B cell (primary cell): ENCODE measurements at regions not wholly inside any gene's neighbourhood (a gene's known extent, or its start where the extent isn't known, plus 50 kb on each side); places are given as distances from the start of the nearest gene placed in this dataset.

Experiments used
- ATAC-seq: fragments of 200-7000 bp; cut with Tn5 transposase; one replicate; pipeline ENCODE4 v1.10.0; 2021; ENCODE audit warnings: low read depth, mild to moderate bottlenecking, moderate number of reproducible peaks, moderate library complexity
- CTCF ChIA-PET: fragments of 350-600 bp; sonication (Branson Sonifier 250); formaldehyde crosslinking; loops from one replicate; lab custom pipeline; 2021; ENCODE audit warnings: antibody characterized with exemption, inconsistent platforms; lab: Charles Lee
- POLR2A ChIA-PET: fragments of 350-600 bp; sonication (Branson Sonifier 250); formaldehyde crosslinking; loops from one replicate; lab custom pipeline; 2021; ENCODE audit warnings: antibody characterized with exemption; lab: Charles Lee
- DNase-seq: peaks from one replicate; pipeline ENCODE4 v3.0.0; 2013
- H2AFZ ChIP-seq: 2 replicates; pipeline ENCODE4 v1.6.1; 2012; ENCODE audit warnings: mild to moderate bottlenecking, low read depth, low read length; ENCODE audit not compliant: insufficient read depth, poor library complexity, severe bottlenecking
- H3K27ac ChIP-seq, 2 donors: 1 replicate in 1 of 2; 2 replicates in 1 of 2; pipeline ENCODE4 v1.5.1; 2012 to 2013; ENCODE audit warnings: low read length in 2 of 2, mild to moderate bottlenecking in 2 of 2, moderate library complexity in 1 of 2
- H3K27me3 ChIP-seq, 4 experiments: fragments of 200-600 bp in 1 of 4; sonication (generic) in 1 of 4; replicated peaks in 1 of 4; 1 replicate in 2 of 4; 2 replicates in 2 of 4; pipeline versions ENCODE4 v1.6.1 to v1.7.0; 2013 to 2016; ENCODE audit warnings: low read length in 3 of 4, mild to moderate bottlenecking in 2 of 4, mixed read lengths in 1 of 4, moderate library complexity in 1 of 4; ENCODE audit not compliant: insufficient read depth in 4 of 4, control insufficient read depth in 3 of 4; ENCODE audit errors: control extremely low read depth in 1 of 4
- H3K36me3 ChIP-seq, 2 experiments: replicated peaks in 1 of 2; 1 replicate in 1 of 2; 2 replicates in 1 of 2; pipeline versions ENCODE4 v1.6.1 to v1.7.1; 2013; ENCODE audit warnings: low read length in 1 of 2; ENCODE audit not compliant: insufficient read depth in 2 of 2, control insufficient read depth in 1 of 2; ENCODE audit errors: control extremely low read depth in 1 of 2, extremely low read depth in 1 of 2
- H3K4me1 ChIP-seq, 2 donors: fragments of 200-600 bp in 1 of 2; sonication (generic) in 1 of 2; 1 replicate in 1 of 2; 2 replicates in 1 of 2; pipeline versions ENCODE4 v1.5.1 to v1.6.1; 2013 to 2017; ENCODE audit warnings: low read length in 2 of 2; ENCODE audit not compliant: control insufficient read depth in 2 of 2, insufficient read depth in 2 of 2
- H3K4me2 ChIP-seq: replicated peaks from 2 replicates; pipeline ENCODE3; 2012; ENCODE audit warnings: mild to moderate bottlenecking, low read depth, low read length; ENCODE audit not compliant: poor library complexity, severe bottlenecking
- H3K4me3 ChIP-seq, 5 experiments: fragments of 200-600 bp in 1 of 5; sonication (generic) in 1 of 5; 1 replicate in 3 of 5; 2 replicates in 2 of 5; pipeline versions ENCODE4 v1.5.1 to v1.7.0; 2011 to 2016; ENCODE audit warnings: low read length in 4 of 5, mild to moderate bottlenecking in 4 of 5, low read depth in 2 of 5, control low read depth in 1 of 5, moderate library complexity in 1 of 5; ENCODE audit not compliant: insufficient read depth in 1 of 5; ENCODE audit errors: control extremely low read depth in 1 of 5, extremely low read depth in 1 of 5
- H3K79me2 ChIP-seq: fragments of 200-600 bp; sonication (generic); one replicate; pipeline ENCODE4 v1.6.0; 2016; ENCODE audit warnings: low read length; ENCODE audit not compliant: control insufficient read depth, insufficient read depth
- H3K9ac ChIP-seq: fragments of 200-600 bp; sonication (generic); 2 replicates; pipeline ENCODE4 v1.6.1; 2017; ENCODE audit warnings: mild to moderate bottlenecking, low read length, moderate library complexity
- H3K9me3 ChIP-seq, 3 donors: one replicate each; pipeline versions ENCODE4 v1.6.1 to v1.7.1; 2013; ENCODE audit warnings: low read length in 2 of 3; ENCODE audit not compliant: control insufficient read depth in 2 of 3, insufficient read depth in 1 of 3; ENCODE audit errors: control extremely low read depth in 1 of 3
- H4K20me1 ChIP-seq: 2 replicates; pipeline ENCODE4 v1.6.0; 2012; ENCODE audit warnings: mild to moderate bottlenecking, low read length; ENCODE audit not compliant: insufficient read depth, control insufficient read depth, poor library complexity, severe bottlenecking
- H3K27ac Mint-ChIP-seq: one replicate; pipeline ENCODE4 v1.8.0; 2021; ENCODE audit warnings: mixed read lengths
- H3K27me3 Mint-ChIP-seq: one replicate; pipeline ENCODE4 v1.8.0; 2021; ENCODE audit warnings: mixed read lengths
- H3K4me1 Mint-ChIP-seq: one replicate; pipeline ENCODE4 v1.8.0; 2021; ENCODE audit warnings: mixed read lengths
- H3K4me3 Mint-ChIP-seq: one replicate; pipeline ENCODE4 v1.8.0; 2021; ENCODE audit warnings: mixed read lengths
- H3K9me3 Mint-ChIP-seq: one replicate; pipeline ENCODE4 v1.8.0; 2022; ENCODE audit warnings: mixed read lengths; ENCODE audit not compliant: insufficient read depth
- CTCF ChIP-seq: fragments of 200-600 bp; IDR thresholded peaks from one replicate; pipeline ENCODE4 v1.8.0; 2022; ENCODE audit warnings: antibody characterized with exemption, mild to moderate bottlenecking
- EZH2 ChIP-seq: IDR thresholded peaks from 2 replicates; pipeline ENCODE4 v1.6.1; 2012; ENCODE audit warnings: borderline replicate concordance, low read depth, mild to moderate bottlenecking, moderate library complexity, low read length; ENCODE audit not compliant: insufficient read depth, poor library complexity, severe bottlenecking
- WGBS: methylation state at CpG from one replicate; pipeline ENCODE4 v1.1.5; 2013; ENCODE audit warnings: missing lambda C conversion rate; ENCODE audit not compliant: insufficient coverage; 5-methylcytosine and 5-hydroxymethylcytosine counted together
- intact Hi-C: fragments of 100-400 bp; cut with micrococcal nuclease; formaldehyde crosslinking; loops from one replicate; pipeline ENCODE4 v1.10.0; 2022

DNA sequence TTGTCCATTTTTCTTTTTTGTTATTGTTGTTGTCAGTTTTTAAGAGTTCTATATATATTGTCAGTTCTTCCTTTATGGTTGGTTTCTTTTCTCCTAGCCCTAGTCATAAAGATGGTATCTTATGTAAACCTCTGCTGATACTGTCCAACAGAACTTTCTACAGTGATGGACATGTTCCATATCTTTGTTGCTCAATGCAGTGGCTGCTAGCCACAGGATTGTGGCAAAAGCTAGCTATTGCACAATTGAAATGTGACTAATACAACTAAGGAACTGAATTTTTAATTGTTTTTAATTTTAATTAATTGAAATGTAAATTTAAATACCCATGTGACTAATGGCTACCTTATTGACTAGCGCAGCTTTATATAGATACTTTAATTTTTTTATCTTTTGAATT lies 411.8 kb upstream of the PTBP2 start:
- Histone ChIP-seq H4K20me1 (no peaks in the 10 kb centered on the region), H3K9me3 (no peaks in the 10 kb centered on the region), H3K79me2 (no peaks in the 10 kb centered on the region), H2AFZ (no peak overlapping the region), H3K36me3 (no peaks in the 10 kb centered on the region), H3K9ac (no peak overlapping the region), H3K4me2 (no peak overlapping the region), H3K27ac (no peak overlapping the region), H3K27me3 (no peaks in the 10 kb centered on the region), H3K4me1 (no peaks in the 10 kb centered on the region), H3K4me3 (no peak overlapping the region)
- WGBS, result no CpG with 5 or more reads among the region's 1 CpG
- ATAC-seq (no peak), DNase-seq (no peak)
- TF ChIP-seq EZH2 (no peak), CTCF (no peak)
- no peaks in the 10 kb centered on the region for H3K27me3 Mint-ChIP-seq
- H3K27ac Mint-ChIP-seq, result no peak overlapping the region
- no peaks in the 10 kb centered on the region for H3K4me1 Mint-ChIP-seq
- CTCF ChIA-PET, result no interaction called here
- H3K9me3 Mint-ChIP-seq, result no peaks in the 10 kb centered on the region
- intact Hi-C loops, result no loop called here
- POLR2A ChIA-PET, result no interaction called here
- no peak overlapping the region for H3K4me3 Mint-ChIP-seq

DNA sequence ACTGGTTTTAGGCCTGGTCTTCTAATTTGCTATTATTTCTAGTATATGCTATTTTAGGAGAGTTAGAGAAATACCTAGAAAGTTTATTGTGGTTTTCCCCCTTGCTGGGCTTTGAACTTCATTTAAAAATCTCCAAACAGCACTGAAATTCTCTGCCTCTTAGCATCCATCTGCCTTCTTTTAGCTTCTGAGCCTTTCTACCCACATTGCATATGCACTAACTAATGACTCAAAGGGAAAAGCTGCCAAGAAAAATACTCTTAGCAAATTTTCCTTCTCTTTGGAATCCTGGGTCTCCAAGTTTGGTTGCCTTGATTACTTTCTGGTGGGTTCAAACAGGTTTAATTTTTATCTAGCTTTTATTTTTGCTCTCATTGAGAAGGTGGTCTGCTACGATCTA lies 408.4 kb upstream of the PTBP2 start:
- TF ChIP-seq CTCF (no peak), EZH2 (no peak)
- Histone ChIP-seq H3K79me2 (no peaks in the 10 kb centered on the region), H3K36me3 (no peaks in the 10 kb centered on the region), H3K4me2 (no peak overlapping the region), H4K20me1 (no peaks in the 10 kb centered on the region), H3K27ac (no peak overlapping the region), H3K4me1 (no peaks in the 10 kb centered on the region), H2AFZ (no peak overlapping the region), H3K9me3 (no peaks in the 10 kb centered on the region), H3K4me3 (no peak overlapping the region), H3K27me3 (no peaks in the 10 kb centered on the region), H3K9ac (no peak overlapping the region)
- Mint-ChIP-seq H3K4me1 (no peaks in the 10 kb centered on the region), H3K9me3 (no peaks in the 10 kb centered on the region), H3K27ac (no peak overlapping the region), H3K4me3 (no peak overlapping the region), H3K27me3 (no peaks in the 10 kb centered on the region)
- intact Hi-C loops, result no loop called here
- CTCF ChIA-PET, result no interaction called here
- no peak for DNase-seq
- ATAC-seq, result no peak
- POLR2A ChIA-PET, result no interaction called here
- WGBS, result no CpG with 5 or more reads among the region's 1 CpG
